Mesenchymal stem cell (in vitro differentiated cells and primary cell): ENCODE measurements at regions not wholly inside any gene's neighbourhood (a gene's known extent, or its start where the extent isn't known, plus 50 kb on each side); places are given as distances from the start of the nearest gene placed in this dataset.

Source experiments
- DNase-seq: peaks from one replicate; pipeline ENCODE4 v3.0.0-alpha.2; 2013
- H2AFZ ChIP-seq: one replicate; pipeline ENCODE4 v1.6.1; 2013; ENCODE audit warnings: low read depth, mild to moderate bottlenecking, control low read depth, inconsistent platforms, low read length, moderate library complexity
- H2AK5ac ChIP-seq: 2 replicates; pipeline ENCODE4 v1.6.1; 2013; ENCODE audit warnings: low read length, moderate library complexity, mild to moderate bottlenecking, inconsistent platforms; ENCODE audit not compliant: severe bottlenecking
- H2BK120ac ChIP-seq: one replicate; pipeline ENCODE4 v1.6.1; 2013; ENCODE audit warnings: low read depth, mild to moderate bottlenecking, inconsistent platforms, low read length, moderate library complexity
- H2BK12ac ChIP-seq, 2 experiments: one replicate each; pipeline ENCODE4 v1.6.1; 2013; ENCODE audit warnings: inconsistent platforms in 2 of 2, low read length in 2 of 2, mild to moderate bottlenecking in 2 of 2, moderate library complexity in 2 of 2, control low read depth in 1 of 2
- H2BK15ac ChIP-seq: one replicate; pipeline ENCODE4 v1.6.1; 2013; ENCODE audit warnings: mild to moderate bottlenecking, low read depth, inconsistent platforms; ENCODE audit not compliant: poor library complexity, severe bottlenecking
- H2BK5ac ChIP-seq: 2 replicates; pipeline ENCODE4 v1.6.1; 2013; ENCODE audit warnings: low read depth, mild to moderate bottlenecking, low read length, control low read depth, inconsistent platforms; ENCODE audit not compliant: poor library complexity, severe bottlenecking
- H3K14ac ChIP-seq, 2 experiments: one replicate each; pipeline ENCODE4 v1.6.1; 2013; ENCODE audit warnings: inconsistent platforms in 2 of 2, low read length in 2 of 2, control low read depth in 1 of 2, mild to moderate bottlenecking in 1 of 2, moderate library complexity in 1 of 2
- H3K18ac ChIP-seq, 2 experiments: one replicate each; pipeline ENCODE4 v1.6.1; 2013; ENCODE audit warnings: inconsistent platforms in 2 of 2, low read length in 2 of 2, control low read depth in 1 of 2, low read depth in 1 of 2, mild to moderate bottlenecking in 1 of 2
- H3K23ac ChIP-seq, 2 experiments: one replicate each; pipeline ENCODE4 v1.6.1; 2013; ENCODE audit warnings: inconsistent platforms in 2 of 2, low read length in 2 of 2, mild to moderate bottlenecking in 2 of 2, moderate library complexity in 2 of 2, control low read depth in 1 of 2
- H3K27ac ChIP-seq: 2 replicates; pipeline ENCODE4 v1.5.1; 2013; ENCODE audit warnings: mild to moderate bottlenecking, moderate library complexity, low read length, control low read depth, inconsistent platforms; ENCODE audit not compliant: poor library complexity, severe bottlenecking
- H3K27me3 ChIP-seq, 2 experiments: 2 replicates each; pipeline versions ENCODE4 v1.6.1 to v1.7.0; 2013; ENCODE audit warnings: low read length in 2 of 2, mild to moderate bottlenecking in 2 of 2, moderate library complexity in 2 of 2, control low read depth in 1 of 2, inconsistent platforms in 1 of 2; ENCODE audit not compliant: control insufficient read depth in 1 of 2, insufficient read depth in 1 of 2
- H3K36me3 ChIP-seq, 2 experiments: 2 replicates each; pipeline versions ENCODE4 v1.6.1 to v1.7.0; 2013; ENCODE audit warnings: low read length in 2 of 2, control low read depth in 1 of 2, inconsistent platforms in 1 of 2, low read depth in 1 of 2, mild to moderate bottlenecking in 1 of 2; ENCODE audit not compliant: insufficient read depth in 2 of 2, control insufficient read depth in 1 of 2
- H3K4ac ChIP-seq, 2 experiments: one replicate each; pipeline ENCODE4 v1.6.1; 2013; ENCODE audit warnings: inconsistent platforms in 2 of 2, low read length in 2 of 2, mild to moderate bottlenecking in 2 of 2, moderate library complexity in 2 of 2, control low read depth in 1 of 2, low read depth in 1 of 2
- H3K4me1 ChIP-seq: 2 replicates; pipeline ENCODE4 v1.6.1; 2013; ENCODE audit warnings: low read depth, low read length, control low read depth; ENCODE audit not compliant: control insufficient read depth, insufficient read depth
- H3K4me2 ChIP-seq: 2 replicates; pipeline ENCODE4 v1.6.1; 2013; ENCODE audit warnings: low read length, mild to moderate bottlenecking, inconsistent platforms; ENCODE audit not compliant: poor library complexity, severe bottlenecking
- H3K4me3 ChIP-seq, 2 experiments: 2 replicates each; pipeline versions ENCODE4 v1.5.1 to v1.7.0; 2013; ENCODE audit warnings: low read length in 2 of 2, mild to moderate bottlenecking in 2 of 2, control low read depth in 1 of 2, low read depth in 1 of 2; ENCODE audit not compliant: insufficient read depth in 1 of 2
- H3K79me1 ChIP-seq: replicated peaks from 2 replicates; pipeline ENCODE4 v1.6.1; 2013; ENCODE audit warnings: mild to moderate bottlenecking, control low read depth, low read length, inconsistent platforms; ENCODE audit not compliant: poor library complexity, severe bottlenecking
- H3K9ac ChIP-seq: 2 replicates; pipeline ENCODE4 v1.7.0; 2013; ENCODE audit warnings: mild to moderate bottlenecking, low read length, moderate library complexity
- H3K9me3 ChIP-seq: 2 replicates; pipeline ENCODE4 v1.7.0; 2013; ENCODE audit warnings: mild to moderate bottlenecking, low read length; ENCODE audit not compliant: control insufficient read depth
- H4K8ac ChIP-seq: one replicate; pipeline ENCODE4 v1.6.1; 2013; ENCODE audit warnings: inconsistent platforms, mild to moderate bottlenecking, low read length, moderate library complexity
- H4K91ac ChIP-seq: one replicate; pipeline ENCODE4 v1.6.1; 2013; ENCODE audit warnings: mild to moderate bottlenecking, low read length, inconsistent platforms
- WGBS: methylation state at CpG from one replicate; pipeline ENCODE4 v1.1.7; 2013; ENCODE audit warnings: mixed read lengths; 5-methylcytosine and 5-hydroxymethylcytosine counted together

GRCh38 chr16:63183743-63184142 is 1147.5 kb upstream of the CDH8 start:
- no peak overlapping the region for H2BK12ac ChIP-seq
- WGBS: 46% methylated on average over 2 of the region's 2 CpGs

GRCh38 chr16:63175313-63175712 is 1139.1 kb upstream of the CDH8 start:
- Histone ChIP-seq H3K23ac (no peak overlapping the region), H3K27me3 (no peaks in the 10 kb centered on the region), H4K8ac (no peak overlapping the region)

More at GRCh38 chr16:63183743-63184142, 1147.5 kb upstream of the CDH8 start:
- Histone ChIP-seq H3K9ac (no peak overlapping the region), H3K79me1 (no peaks in the 10 kb centered on the region), H4K91ac (no peak overlapping the region), H2AFZ (no peak overlapping the region), H3K4ac (no peak overlapping the region), H4K8ac (no peak overlapping the region), H3K23ac (no peak overlapping the region), H3K14ac (no peak overlapping the region), H2BK5ac (no peak overlapping the region), H3K36me3 (no peaks in the 10 kb centered on the region), H3K27me3 (no peaks in the 10 kb centered on the region), H3K18ac (no peak overlapping the region), H3K4me3 (no peak overlapping the region), H3K4me2 (no peak overlapping the region), H2BK15ac (no peak overlapping the region), H2BK120ac (no peak overlapping the region), H3K9me3 (no peaks in the 10 kb centered on the region), H3K27ac (no peak overlapping the region), H2AK5ac (no peak overlapping the region), H3K4me1 (no peaks in the 10 kb centered on the region)
- DNase-seq: no peak

GRCh38 chr16:63174801-63175200 is 1138.6 kb upstream of the CDH8 start:
- H2BK120ac ChIP-seq: no peak overlapping the region
- no peaks in the 10 kb centered on the region for H3K79me1 ChIP-seq
- no peak overlapping the region for H3K27ac ChIP-seq
- no peak overlapping the region for H2AFZ ChIP-seq
- no peaks in the 10 kb centered on the region for H3K4me1 ChIP-seq
- no peak overlapping the region for H2BK5ac ChIP-seq
- no peaks in the 10 kb centered on the region for H3K27me3 ChIP-seq
- no peak for DNase-seq
- H3K18ac ChIP-seq: no peak overlapping the region
- H3K4me3 ChIP-seq: no peak overlapping the region
- no peak overlapping the region for H3K14ac ChIP-seq
- no peak overlapping the region for H2BK15ac ChIP-seq
- no peak overlapping the region for H2BK12ac ChIP-seq
- H3K4ac ChIP-seq: no peak overlapping the region
- no peak overlapping the region for H3K23ac ChIP-seq
- H4K91ac ChIP-seq: no peak overlapping the region
- H3K9me3 ChIP-seq: no peaks in the 10 kb centered on the region
- no peak overlapping the region for H3K4me2 ChIP-seq
- H2AK5ac ChIP-seq: no peak overlapping the region
- no peaks in the 10 kb centered on the region for H3K36me3 ChIP-seq
- H3K9ac ChIP-seq: no peak overlapping the region
- H4K8ac ChIP-seq: no peak overlapping the region

More at GRCh38 chr16:63175313-63175712, 1139.1 kb upstream of the CDH8 start:
- H3K27ac ChIP-seq: no peak overlapping the region
- no peak overlapping the region for H2AK5ac ChIP-seq
- H3K4me1 ChIP-seq: no peaks in the 10 kb centered on the region
- H3K9ac ChIP-seq: no peak overlapping the region
- H3K4me2 ChIP-seq: no peak overlapping the region
- H2AFZ ChIP-seq: no peak overlapping the region
- DNase-seq: no peak
- no peaks in the 10 kb centered on the region for H3K36me3 ChIP-seq
- no peaks in the 10 kb centered on the region for H3K79me1 ChIP-seq
- H3K14ac ChIP-seq: no peak overlapping the region
- no peak overlapping the region for H3K4me3 ChIP-seq
- no peak overlapping the region for H2BK15ac ChIP-seq
- no peak overlapping the region for H2BK5ac ChIP-seq
- no peak overlapping the region for H2BK120ac ChIP-seq
- H3K4ac ChIP-seq: no peak overlapping the region
- H4K91ac ChIP-seq: no peak overlapping the region
- H3K9me3 ChIP-seq: no peaks in the 10 kb centered on the region
- no peak overlapping the region for H3K18ac ChIP-seq
- no peak overlapping the region for H2BK12ac ChIP-seq

GRCh38 chr16:63171545-63171944 is 1135.3 kb upstream of the CDH8 start:
- H2BK15ac ChIP-seq: no peak overlapping the region
- H3K14ac ChIP-seq: no peak overlapping the region
- no peaks in the 10 kb centered on the region for H3K36me3 ChIP-seq
- H3K79me1 ChIP-seq: no peaks in the 10 kb centered on the region
- H2BK12ac ChIP-seq: no peak overlapping the region
- no peak overlapping the region for H2AFZ ChIP-seq
- H2BK120ac ChIP-seq: no peak overlapping the region
- no peak overlapping the region for H4K8ac ChIP-seq
- no peak overlapping the region for H3K9ac ChIP-seq
- no peak overlapping the region for H2AK5ac ChIP-seq
- H3K4ac ChIP-seq: no peak overlapping the region
- H3K27me3 ChIP-seq: no peaks in the 10 kb centered on the region
- no peak overlapping the region for H2BK5ac ChIP-seq
- H3K4me3 ChIP-seq: no peak overlapping the region
- no peak overlapping the region for H3K4me2 ChIP-seq
- no peak overlapping the region for H4K91ac ChIP-seq
- no peaks in the 10 kb centered on the region for H3K4me1 ChIP-seq
- H3K27ac ChIP-seq: no peak overlapping the region
- no peak for DNase-seq
- peaks cover 9% of the 10 kb centered on the region for H3K9me3 ChIP-seq
- no peak overlapping the region for H3K18ac ChIP-seq
- no peak overlapping the region for H3K23ac ChIP-seq
